ENCODE measurements at regions not wholly inside any gene's neighbourhood (a gene's known extent, or its start where the extent isn't known, plus 50 kb on each side); places are given as distances from the start of the nearest gene placed in this dataset.

DNA sequence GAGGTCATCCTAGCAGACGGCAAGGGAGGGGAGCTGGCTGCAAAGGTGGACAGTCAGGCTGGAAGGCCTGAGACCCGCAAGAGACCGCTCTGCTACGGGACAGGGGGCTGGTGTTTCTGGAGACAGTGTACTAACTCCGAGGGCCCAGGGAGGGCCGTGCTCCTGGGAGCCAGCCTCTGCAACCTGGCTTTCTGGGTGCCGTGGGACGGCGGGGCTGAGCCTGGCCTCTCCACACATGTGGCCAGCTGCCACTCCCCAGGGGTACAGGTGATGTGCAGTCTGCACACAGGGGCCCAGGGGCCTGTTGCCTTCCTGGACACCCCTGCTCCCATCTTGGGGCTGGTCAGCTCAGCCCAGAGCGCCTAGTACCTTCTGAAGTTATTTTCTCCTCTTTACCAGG is 92.2 kb downstream of the MRPL36 start:
- H3K27me3 ChIP-seq (replicated peaks; ENCODE audit: insufficient read depth), result peaks cover 3% of the 10 kb centered on the region; the same call in 1 of the 2 replicates
- H3K36me3 ChIP-seq (ENCODE audit: low read depth), result no peaks in the 10 kb centered on the region
- WGBS, 2 experiments (ENCODE audit: low coverage in 1 of 2, low lambda C conversion rate in 2 of 2, missing lambda C conversion rate in 2 of 2), result 30 to 33% methylated on average over 7 to 9 of the region's 10 CpGs

DNA sequence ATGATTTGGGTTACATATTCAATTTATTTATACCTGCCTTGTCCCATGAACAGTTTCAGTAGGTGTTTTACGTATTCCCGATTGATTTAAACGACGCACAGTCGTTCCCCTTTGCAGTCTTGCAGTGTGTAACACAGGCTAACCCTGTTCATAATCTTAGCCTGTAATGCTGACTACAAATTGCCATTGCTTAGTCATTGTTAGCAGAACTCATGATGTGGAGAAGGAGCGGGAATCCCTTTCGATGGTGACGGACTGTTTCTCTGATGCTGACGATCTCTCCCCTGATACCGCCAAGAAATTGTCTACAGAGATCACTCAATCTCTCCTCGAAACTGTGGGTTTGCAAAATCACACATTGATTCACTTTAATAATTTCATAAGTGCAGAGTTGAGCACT is 93.2 kb downstream of the MRPL36 start:
- no peaks in the 10 kb centered on the region for H3F3A ChIP-seq (ENCODE audit: insufficient read depth)
- peaks cover 3% of the 10 kb centered on the region; the same call in 1 of the 2 replicates for H3K27me3 ChIP-seq (replicated peaks; ENCODE audit: insufficient read depth)
- in situ Hi-C loops (cut with MboI), result no loop called here
- H3K9me2 ChIP-seq (ENCODE audit: insufficient read depth), result no peaks in the 10 kb centered on the region
- H3K79me2 ChIP-seq (ENCODE audit: insufficient read depth), result no peaks in the 10 kb centered on the region
- H4K20me1 ChIP-seq (ENCODE audit: insufficient read depth), result no peaks in the 10 kb centered on the region
- no peak for DNase-seq
- H3K9me3 ChIP-seq (ENCODE audit: low read depth), result no peaks in the 10 kb centered on the region
- TF ChIP-seq EZH2phosphoT487 (IDR thresholded peaks at IDR 0.05; ENCODE audit: insufficient read depth, low read depth) (no peak), EZH2 (IDR thresholded peaks at IDR 0.05; ENCODE audit: insufficient read depth, poor library complexity, severe bottlenecking) (no peak)
- WGBS, 2 experiments (ENCODE audit: low coverage in 1 of 2, low lambda C conversion rate in 2 of 2, missing lambda C conversion rate in 2 of 2), result 66% methylated on average over 11 of the region's 11 CpGs
- no peaks in the 10 kb centered on the region for H3K36me3 ChIP-seq (ENCODE audit: low read depth)
- no peak overlapping the region for H3K4me2 ChIP-seq (ENCODE audit: unreplicated experiment)
- H3K27ac ChIP-seq, result no peak overlapping the region
- no peak overlapping the region for H3K9ac ChIP-seq
- H2AFZ ChIP-seq, result no peak overlapping the region
- no peak overlapping the region for H3K4me3 ChIP-seq
- no peaks in the 10 kb centered on the region for H3K4me1 ChIP-seq (ENCODE audit: insufficient read depth)

More for the DNA sequence above, 92.2 kb downstream of the MRPL36 start:
- no peak for TF ChIP-seq EZH2 (IDR thresholded peaks at IDR 0.05; ENCODE audit: insufficient read depth, poor library complexity, severe bottlenecking)
- no peak for TF ChIP-seq EZH2phosphoT487 (IDR thresholded peaks at IDR 0.05; ENCODE audit: insufficient read depth, low read depth)
- Histone ChIP-seq H3K4me1 (ENCODE audit: insufficient read depth) (no peaks in the 10 kb centered on the region), H3K79me2 (ENCODE audit: insufficient read depth) (no peaks in the 10 kb centered on the region), H3K4me3 (no peak overlapping the region), H4K20me1 (ENCODE audit: insufficient read depth) (no peaks in the 10 kb centered on the region), H3K27ac (no peak overlapping the region), H3K4me2 (ENCODE audit: unreplicated experiment) (no peak overlapping the region), H3F3A (ENCODE audit: insufficient read depth) (no peaks in the 10 kb centered on the region), H2AFZ (no peak overlapping the region), H3K9me3 (ENCODE audit: low read depth) (no peaks in the 10 kb centered on the region), H3K9ac (no peak overlapping the region), H3K9me2 (ENCODE audit: insufficient read depth) (no peaks in the 10 kb centered on the region)
- in situ Hi-C loops (cut with MboI), result no loop called here
- no peak for DNase-seq

DNA sequence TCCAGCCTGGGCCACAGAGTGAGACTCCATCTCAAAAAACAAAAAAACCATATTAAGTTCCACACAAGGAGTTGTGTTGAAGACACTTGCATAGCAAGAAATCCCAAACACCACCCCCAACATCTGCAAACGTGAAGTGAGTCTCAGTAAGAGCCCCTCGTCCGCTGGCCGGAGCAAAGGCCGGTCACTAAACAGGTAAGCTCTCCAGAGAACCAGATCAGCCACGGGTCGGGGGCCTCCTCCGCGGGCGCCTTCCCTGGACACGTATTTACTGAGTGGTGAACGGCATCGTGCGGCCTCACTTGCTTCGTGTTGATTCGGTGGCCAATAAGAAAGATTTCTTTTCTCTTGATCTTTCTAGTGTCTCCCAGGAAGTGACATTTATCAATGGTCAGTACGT is 93.6 kb downstream of the MRPL36 start:
- H3K9me3 ChIP-seq (ENCODE audit: low read depth), result no peaks in the 10 kb centered on the region
- WGBS, 2 experiments (ENCODE audit: low coverage in 1 of 2, low lambda C conversion rate in 2 of 2, missing lambda C conversion rate in 2 of 2), result 67 to 71% methylated on average over 17 of the region's 17 CpGs
- H2AFZ ChIP-seq, result no peak overlapping the region
- H3K79me2 ChIP-seq (ENCODE audit: insufficient read depth), result no peaks in the 10 kb centered on the region
- H3K4me3 ChIP-seq, result no peak overlapping the region
- H3K27ac ChIP-seq, result no peak overlapping the region
- H3F3A ChIP-seq (ENCODE audit: insufficient read depth), result no peaks in the 10 kb centered on the region
- no peaks in the 10 kb centered on the region for H3K36me3 ChIP-seq (ENCODE audit: low read depth)
- no peak overlapping the region for H3K4me2 ChIP-seq (ENCODE audit: unreplicated experiment)
- H3K4me1 ChIP-seq (ENCODE audit: insufficient read depth), result no peaks in the 10 kb centered on the region
- peaks cover 3% of the 10 kb centered on the region; the same call in 1 of the 2 replicates for H3K27me3 ChIP-seq (replicated peaks; ENCODE audit: insufficient read depth)
- no peak for DNase-seq
- H3K9me2 ChIP-seq (ENCODE audit: insufficient read depth), result no peaks in the 10 kb centered on the region
- in situ Hi-C loops (cut with MboI), result no loop called here
- no peak overlapping the region for H3K9ac ChIP-seq
- no peaks in the 10 kb centered on the region for H4K20me1 ChIP-seq (ENCODE audit: insufficient read depth)
- TF ChIP-seq EZH2 (IDR thresholded peaks at IDR 0.05; ENCODE audit: insufficient read depth, poor library complexity, severe bottlenecking) (no peak), EZH2phosphoT487 (IDR thresholded peaks at IDR 0.05; ENCODE audit: insufficient read depth, low read depth) (no peak)

DNA sequence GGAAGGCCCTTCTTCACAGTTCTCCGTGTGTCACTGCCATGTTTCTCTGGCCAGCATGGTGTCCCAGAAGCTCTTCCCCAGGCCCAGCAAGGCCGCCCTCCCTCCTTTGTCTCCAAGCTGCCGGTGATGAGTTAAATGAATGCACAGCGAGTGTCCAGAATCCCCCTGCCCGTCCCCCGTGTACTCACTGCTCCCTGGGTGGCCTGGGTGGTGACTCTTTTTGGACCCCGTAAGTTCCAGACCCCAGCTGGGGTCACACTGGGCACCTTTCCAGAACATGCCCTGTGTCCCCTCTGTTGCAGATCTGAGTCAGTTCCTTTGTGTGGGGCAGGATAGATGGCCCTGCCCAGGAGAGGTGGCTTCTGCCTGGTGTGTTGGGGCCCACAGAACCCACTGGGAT is 95.0 kb downstream of the MRPL36 start:
- H3K9me3 ChIP-seq (ENCODE audit: low read depth), result no peaks in the 10 kb centered on the region
- H3K4me1 ChIP-seq (ENCODE audit: insufficient read depth), result no peaks in the 10 kb centered on the region
- no peaks in the 10 kb centered on the region for H3K9me2 ChIP-seq (ENCODE audit: insufficient read depth)
- H2AFZ ChIP-seq, result no peak overlapping the region
- TF ChIP-seq EZH2phosphoT487 (IDR thresholded peaks at IDR 0.05; ENCODE audit: insufficient read depth, low read depth), result no peak
- TF ChIP-seq EZH2 (IDR thresholded peaks at IDR 0.05; ENCODE audit: insufficient read depth, poor library complexity, severe bottlenecking), result no peak
- H3K36me3 ChIP-seq (ENCODE audit: low read depth), result no peaks in the 10 kb centered on the region
- H3K27ac ChIP-seq, result no peak overlapping the region
- H3K9ac ChIP-seq, result no peak overlapping the region
- WGBS, 2 experiments (ENCODE audit: low coverage in 1 of 2, low lambda C conversion rate in 2 of 2, missing lambda C conversion rate in 2 of 2), result 32 to 34% methylated on average over 7 of the region's 7 CpGs
- no peaks in the 10 kb centered on the region for H4K20me1 ChIP-seq (ENCODE audit: insufficient read depth)
- no peaks in the 10 kb centered on the region for H3K79me2 ChIP-seq (ENCODE audit: insufficient read depth)
- no peak overlapping the region for H3K4me2 ChIP-seq (ENCODE audit: unreplicated experiment)
- in situ Hi-C loops (cut with MboI), result no loop called here
- no peaks in the 10 kb centered on the region for H3F3A ChIP-seq (ENCODE audit: insufficient read depth)
- H3K4me3 ChIP-seq, result no peak overlapping the region
- peaks cover 4% of the 10 kb centered on the region; the same call in 1 of the 2 replicates for H3K27me3 ChIP-seq (replicated peaks; ENCODE audit: insufficient read depth)
- no peak for DNase-seq

DNA sequence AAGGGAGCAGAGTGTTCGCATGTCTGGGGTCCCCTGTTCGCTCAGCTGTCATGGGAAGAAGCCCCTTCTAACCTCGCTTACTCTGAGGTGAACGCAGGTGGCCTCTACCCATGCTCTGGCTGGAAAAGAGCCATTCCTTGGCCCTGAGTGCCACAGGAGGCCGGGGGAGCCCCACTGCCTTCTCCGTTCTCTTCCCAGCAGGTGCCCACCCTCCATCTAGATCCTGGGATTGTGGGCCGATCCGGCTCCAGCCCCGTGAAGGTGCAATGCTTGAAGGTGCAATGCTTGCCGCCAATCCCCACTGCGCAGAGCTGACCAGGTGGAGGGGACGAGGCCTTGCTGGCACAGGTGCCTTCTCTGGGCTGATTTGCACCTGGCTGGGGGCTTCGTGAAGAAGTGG is 95.4 kb downstream of the MRPL36 start:
- Histone ChIP-seq H3K27ac (no peak overlapping the region), H3K27me3 (replicated peaks; ENCODE audit: insufficient read depth) (peaks cover 6% of the 10 kb centered on the region), H2AFZ (no peak overlapping the region), H3K4me3 (no peak overlapping the region), H3K79me2 (ENCODE audit: insufficient read depth) (no peaks in the 10 kb centered on the region), H3K9me2 (ENCODE audit: insufficient read depth) (no peaks in the 10 kb centered on the region), H3K4me1 (ENCODE audit: insufficient read depth) (no peaks in the 10 kb centered on the region), H3F3A (ENCODE audit: insufficient read depth) (no peaks in the 10 kb centered on the region), H4K20me1 (ENCODE audit: insufficient read depth) (no peaks in the 10 kb centered on the region), H3K9me3 (ENCODE audit: low read depth) (no peaks in the 10 kb centered on the region), H3K36me3 (ENCODE audit: low read depth) (no peaks in the 10 kb centered on the region), H3K9ac (no peak overlapping the region), H3K4me2 (ENCODE audit: unreplicated experiment) (no peak overlapping the region)
- in situ Hi-C loops (cut with MboI), result no loop called here
- no peak for DNase-seq
- TF ChIP-seq EZH2phosphoT487 (IDR thresholded peaks at IDR 0.05; ENCODE audit: insufficient read depth, low read depth) (no peak), EZH2 (IDR thresholded peaks at IDR 0.05; ENCODE audit: insufficient read depth, poor library complexity, severe bottlenecking) (no peak)
- WGBS, 2 experiments (ENCODE audit: low coverage in 1 of 2, low lambda C conversion rate in 2 of 2, missing lambda C conversion rate in 2 of 2), result 46 to 47% methylated on average over 13 of the region's 13 CpGs

Measured in GM23248 (cell line).